GM21390 (cell line): ENCODE measurements at regions not wholly inside any gene's neighbourhood (a gene's known extent, or its start where the extent isn't known, plus 50 kb on each side); places are given as distances from the start of the nearest gene placed in this dataset.

Experiments used
- ATAC-seq: cut with Tn5 transposase; IDR thresholded peaks from one replicate; pipeline ENCODE4 v1.9.1; 2021; ENCODE audit not compliant: unreplicated experiment

GRCh38 chr19:30293051-30293785 lies 79.0 kb upstream of the ZNF536 start:
- ATAC-seq: no peak

GRCh38 chr19:30297969-30298368 lies 74.2 kb upstream of the ZNF536 start:
- no peak for ATAC-seq

GRCh38 chr19:30303131-30303654 lies 69.0 kb upstream of the ZNF536 start:
- ATAC-seq: no peak

- ATAC-seq: no peak
Observed at GRCh38 chr19:30304540-30304939, 67.6 kb upstream of the ZNF536 start.

- no peak for ATAC-seq
Observed at GRCh38 chr19:30305346-30306060, 66.7 kb upstream of the ZNF536 start.

- ATAC-seq: no peak
Observed at GRCh38 chr19:30307191-30307974, 64.8 kb upstream of the ZNF536 start.

GRCh38 chr19:30309176-30309575 lies 63.0 kb upstream of the ZNF536 start:
- ATAC-seq: no peak

- ATAC-seq: no peak
Observed at GRCh38 chr19:30309905-30310601, 62.1 kb upstream of the ZNF536 start.

- ATAC-seq: no peak
Observed at GRCh38 chr19:30310602-30311263, 61.5 kb upstream of the ZNF536 start.

- ATAC-seq: no peak
Observed at GRCh38 chr19:30311911-30312310, 60.3 kb upstream of the ZNF536 start.

- no peak for ATAC-seq
Observed at GRCh38 chr19:30312582-30313352, 59.4 kb upstream of the ZNF536 start.

- ATAC-seq: no peak
Observed at GRCh38 chr19:30313353-30313750, 58.8 kb upstream of the ZNF536 start.

GRCh38 chr19:30314056-30314804 lies 58.0 kb upstream of the ZNF536 start:
- no peak for ATAC-seq

- no peak for ATAC-seq
Observed at GRCh38 chr19:30314805-30315155, 57.4 kb upstream of the ZNF536 start.

GRCh38 chr19:30315159-30315558 lies 57.0 kb upstream of the ZNF536 start:
- no peak for ATAC-seq

GRCh38 chr19:30316000-30316491 lies 56.1 kb upstream of the ZNF536 start:
- ATAC-seq: no peak

GRCh38 chr19:30316560-30317106 lies 55.6 kb upstream of the ZNF536 start:
- ATAC-seq: no peak

- ATAC-seq: no peak
Observed at GRCh38 chr19:30317403-30317802, 54.8 kb upstream of the ZNF536 start.

- no peak for ATAC-seq
Observed at GRCh38 chr19:30318261-30318660, 53.9 kb upstream of the ZNF536 start.
